Skeletal muscle cell (primary cell): ENCODE measurements at regions not wholly inside any gene's neighbourhood (a gene's known extent, or its start where the extent isn't known, plus 50 kb on each side); places are given as distances from the start of the nearest gene placed in this dataset.
"Not testable (repeated sequence)": the region's sequence is repeated elsewhere in the genome, so short reads cannot be mapped to it uniquely, and the experiment has no call there.

ENCODE experiments used
- DNase-seq: peaks from one replicate; pipeline ENCODE4 v3.0.0-alpha.2; 2010; ENCODE audit warnings: low read depth
- H3K4me3 ChIP-seq: 2 replicates; pipeline ENCODE4 v1.5.1; 2011; ENCODE audit warnings: low read depth, mild to moderate bottlenecking, control low read depth, low read length, moderate library complexity

DNA sequence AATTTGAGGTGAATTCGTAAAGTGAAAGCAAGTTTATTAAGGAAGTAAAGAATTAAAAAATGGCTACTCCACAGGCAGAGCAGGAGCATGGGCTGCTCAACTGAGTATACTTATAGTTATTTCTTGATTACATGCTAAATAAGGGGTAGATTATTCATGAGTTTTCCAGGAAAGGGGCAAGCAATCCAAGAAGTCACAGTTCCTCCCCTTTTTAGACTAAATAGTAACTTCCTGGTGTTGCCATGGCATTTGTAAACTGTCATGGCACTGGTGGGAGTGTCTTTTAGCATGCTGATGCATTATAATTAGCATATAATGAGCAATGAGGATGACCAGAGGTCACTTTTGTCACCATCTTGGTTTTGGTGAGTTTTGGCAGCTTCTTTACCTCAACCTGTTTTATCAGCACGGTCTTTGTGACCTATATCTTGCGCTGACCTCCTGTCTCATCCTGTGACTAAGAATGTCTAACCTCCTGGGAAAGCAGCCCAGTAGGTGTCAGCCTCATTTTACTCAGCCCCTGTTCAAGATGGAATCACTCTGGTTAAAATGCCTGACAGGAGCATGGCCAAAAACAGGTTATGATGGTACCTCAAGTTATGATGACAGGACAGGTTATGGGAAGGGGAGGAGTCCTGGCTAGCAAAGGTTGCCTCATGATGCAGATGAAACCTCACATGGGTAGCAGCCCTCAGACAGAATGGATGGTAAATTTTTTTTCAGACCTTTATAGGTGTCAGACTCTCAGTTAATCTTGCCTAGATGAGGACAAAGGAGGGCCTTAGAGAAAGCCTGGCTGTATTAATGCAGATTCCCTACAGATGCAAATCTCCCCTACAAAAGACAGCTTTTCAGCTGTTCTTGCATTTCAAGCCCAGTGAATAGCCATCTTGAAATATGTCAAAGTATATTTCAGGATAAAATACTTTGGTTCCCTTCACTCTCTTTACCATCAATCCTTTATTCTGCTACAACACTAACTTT lies 49.7 kb downstream of the SIPA1L2 start:
- no peak overlapping the region for H3K4me3 ChIP-seq
- DNase-seq = no peak

- no peak for DNase-seq
- no peak overlapping the region for H3K4me3 ChIP-seq
These were observed 50.5 kb downstream of the SIPA1L2 start for GRCh38 chr1:232579466-232579865.

DNA sequence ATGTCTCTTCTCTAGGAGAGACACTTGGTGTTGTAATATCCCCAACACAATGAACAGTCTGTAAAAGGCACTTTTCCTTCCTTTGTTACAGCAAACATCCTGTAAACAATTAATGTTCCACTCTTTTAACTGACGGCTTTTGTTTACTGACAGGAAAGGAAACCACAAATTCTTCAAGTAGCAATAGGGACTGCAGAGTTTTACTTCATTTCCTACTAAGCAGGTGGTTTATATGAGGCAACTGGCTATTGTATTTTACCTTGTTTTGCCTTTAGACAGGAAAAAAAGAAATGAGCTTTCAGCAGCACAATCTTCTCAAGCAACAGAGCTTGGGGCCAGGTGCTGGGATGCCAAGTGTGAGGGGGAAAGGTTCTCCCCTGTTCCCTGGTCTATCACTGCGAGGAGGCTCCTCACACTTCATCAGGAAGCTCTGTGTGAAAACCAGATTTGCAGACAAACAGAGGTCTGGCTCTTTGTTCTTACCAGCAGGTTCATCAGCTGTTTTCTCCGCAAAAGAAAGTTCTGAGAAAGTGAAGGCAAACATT lies 51.2 kb downstream of the SIPA1L2 start:
- no peak for DNase-seq
- no peak overlapping the region for H3K4me3 ChIP-seq

GRCh38 chr1:232577772-232578171 lies 52.2 kb downstream of the SIPA1L2 start:
- H3K4me3 ChIP-seq = no peak overlapping the region
- no peak for DNase-seq

- no peak overlapping the region for H3K4me3 ChIP-seq
- DNase-seq = no peak
These were observed 53.4 kb downstream of the SIPA1L2 start for GRCh38 chr1:232576537-232576936.

GRCh38 chr1:232575763-232576040 lies 54.2 kb downstream of the SIPA1L2 start:
- no peak overlapping the region for H3K4me3 ChIP-seq
- DNase-seq = no peak

DNA sequence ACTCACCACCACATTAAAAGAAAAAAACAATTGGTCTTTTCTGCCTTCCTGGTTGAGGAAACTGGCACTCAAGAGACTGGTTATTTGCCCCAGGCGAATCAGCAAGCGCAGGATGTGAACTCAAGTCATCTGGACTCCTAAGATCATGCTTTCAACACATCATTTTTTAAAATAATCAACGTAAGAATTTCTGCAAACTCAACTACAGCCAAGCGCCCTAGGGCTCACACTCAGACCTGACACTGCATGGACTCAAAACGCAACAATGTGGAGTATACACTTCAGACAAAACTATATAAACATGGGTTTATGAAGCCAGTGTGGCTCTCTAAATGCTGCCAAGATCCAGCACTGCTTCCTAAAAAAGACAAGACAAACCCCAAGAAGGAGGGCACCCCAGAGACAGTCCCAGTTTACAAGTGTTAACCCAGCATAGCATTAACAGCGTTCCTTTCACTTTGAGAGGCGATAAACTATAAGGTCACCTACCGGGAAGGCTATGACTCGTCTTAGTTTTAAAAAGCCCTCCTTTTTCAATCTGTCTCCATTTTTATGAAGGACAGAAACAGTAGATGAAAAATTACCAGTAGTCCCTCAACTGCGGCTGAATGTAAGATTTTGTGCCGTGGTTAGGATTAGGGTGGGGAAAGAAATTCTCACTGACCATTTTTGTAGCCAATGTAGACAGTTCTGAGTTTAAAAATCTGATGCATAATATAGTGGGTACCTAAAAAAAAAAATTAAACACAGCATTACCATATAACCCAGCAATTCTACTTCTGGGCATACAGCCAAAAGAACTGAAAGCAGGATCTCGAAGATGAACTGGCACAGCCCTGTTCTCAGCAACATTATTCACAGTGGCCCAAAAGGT lies 54.8 kb downstream of the SIPA1L2 start:
- DNase-seq = no peak
- H3K4me3 ChIP-seq = no peak overlapping the region

GRCh38 chr1:232574077-232574476 lies 55.9 kb downstream of the SIPA1L2 start:
- DNase-seq = no peak
- no peak overlapping the region for H3K4me3 ChIP-seq

DNA sequence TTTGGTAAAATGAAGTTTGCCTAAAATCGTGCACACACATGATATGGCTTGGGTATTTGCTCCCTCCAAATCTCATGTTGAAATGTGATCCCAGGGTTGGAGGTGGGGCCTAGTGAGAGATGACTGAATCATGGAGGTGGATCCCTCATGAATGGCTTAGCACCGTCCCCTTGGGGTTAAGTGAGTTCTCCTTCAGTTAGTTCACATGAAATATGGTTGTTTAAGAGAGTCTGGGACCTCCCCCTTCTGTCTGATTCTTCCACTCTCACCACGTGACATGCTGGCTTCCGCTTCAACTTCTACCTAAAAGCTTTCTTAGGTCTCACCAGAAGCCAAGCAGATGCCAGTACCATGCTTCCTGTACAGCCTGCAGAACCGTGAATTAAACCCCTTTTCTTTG lies 58.4 kb downstream of the SIPA1L2 start:
- H3K4me3 ChIP-seq = no peak overlapping the region
- DNase-seq = peak; percentile 34

GRCh38 chr1:232570007-232570406 lies 59.9 kb downstream of the SIPA1L2 start:
- H3K4me3 ChIP-seq = no peak overlapping the region
- no peak for DNase-seq

DNA sequence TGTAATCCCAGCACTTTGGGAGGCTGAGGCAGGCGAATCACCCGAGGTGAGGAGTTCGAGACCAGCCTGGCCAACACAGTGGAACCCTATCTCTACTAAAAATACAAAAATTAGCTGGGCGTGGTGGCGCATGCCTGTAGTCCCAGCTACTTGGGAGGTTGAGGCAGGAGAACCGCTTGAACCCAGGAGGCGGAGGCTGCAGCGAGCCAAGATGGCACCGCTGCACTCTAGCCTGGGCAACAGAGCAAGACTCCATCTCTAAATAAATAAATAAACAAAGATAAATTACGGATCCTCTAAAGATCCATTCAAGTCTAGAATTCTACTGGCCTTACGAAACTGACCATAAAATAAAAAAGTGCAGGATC lies 60.4 kb downstream of the SIPA1L2 start:
- H3K4me3 ChIP-seq, DNase-seq: not testable (repeated sequence)

GRCh38 chr1:232568906-232569553 lies 60.9 kb downstream of the SIPA1L2 start:
- H3K4me3 ChIP-seq = no peak overlapping the region
- no peak for DNase-seq

GRCh38 chr1:232568331-232568852 lies 61.5 kb downstream of the SIPA1L2 start:
- no peak for DNase-seq
- no peak overlapping the region for H3K4me3 ChIP-seq

GRCh38 chr1:232566093-232566492 lies 63.8 kb downstream of the SIPA1L2 start:
- DNase-seq = no peak
- H3K4me3 ChIP-seq = no peak overlapping the region

DNA sequence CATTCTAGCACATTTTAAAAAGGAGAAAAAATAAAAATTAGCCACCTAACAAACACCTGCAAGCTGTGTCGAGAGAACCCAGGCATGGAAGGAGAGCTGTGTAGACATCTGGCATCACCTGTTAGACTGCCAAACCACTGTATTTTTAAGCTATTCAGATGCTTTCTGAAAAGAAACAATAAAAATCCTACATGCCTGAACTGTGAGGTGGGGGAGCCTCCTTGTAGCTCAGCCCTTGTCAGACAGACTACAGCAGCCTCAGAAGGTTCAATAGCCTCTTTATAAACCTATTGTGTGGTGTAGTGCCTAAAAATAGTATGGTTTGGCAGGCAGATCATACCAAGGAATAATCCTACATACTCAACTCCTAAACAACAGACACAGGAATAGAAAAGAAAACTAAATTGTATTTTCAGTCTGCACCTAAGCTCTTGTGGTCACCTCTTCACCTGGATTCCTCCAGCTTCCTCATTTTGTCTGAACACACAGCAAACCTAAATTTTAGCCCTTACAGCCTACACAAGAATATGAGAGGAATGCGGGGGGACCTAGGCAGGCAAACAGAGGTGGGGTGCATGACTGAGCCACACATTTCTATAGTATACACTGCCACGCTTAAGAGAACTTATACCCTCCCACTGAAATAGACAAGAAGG lies 67.0 kb downstream of the SIPA1L2 start:
- no peak overlapping the region for H3K4me3 ChIP-seq
- no peak for DNase-seq

DNA sequence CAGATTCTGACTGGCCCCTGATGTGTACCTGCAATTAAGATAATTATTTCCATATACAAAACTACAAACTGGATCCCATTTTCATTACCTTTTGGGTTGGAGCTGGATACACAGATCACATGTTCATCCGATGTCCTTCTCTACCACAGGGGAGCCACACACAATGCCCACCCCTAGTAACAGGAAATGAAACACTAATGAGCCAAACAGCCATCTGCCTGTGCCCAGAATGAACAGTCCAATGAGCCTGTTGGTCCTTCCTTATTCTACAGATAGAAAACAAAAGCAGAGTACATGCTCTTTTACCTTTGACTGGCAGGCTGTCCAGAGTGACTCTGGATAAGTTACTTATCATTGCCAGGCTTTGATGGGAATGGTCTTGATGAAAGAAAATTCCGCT lies 68.6 kb downstream of the SIPA1L2 start:
- H3K4me3 ChIP-seq = no peak overlapping the region
- no peak for DNase-seq

- DNase-seq = no peak
- no peak overlapping the region for H3K4me3 ChIP-seq
These were observed 69.0 kb downstream of the SIPA1L2 start for GRCh38 chr1:232560940-232561339.

DNA sequence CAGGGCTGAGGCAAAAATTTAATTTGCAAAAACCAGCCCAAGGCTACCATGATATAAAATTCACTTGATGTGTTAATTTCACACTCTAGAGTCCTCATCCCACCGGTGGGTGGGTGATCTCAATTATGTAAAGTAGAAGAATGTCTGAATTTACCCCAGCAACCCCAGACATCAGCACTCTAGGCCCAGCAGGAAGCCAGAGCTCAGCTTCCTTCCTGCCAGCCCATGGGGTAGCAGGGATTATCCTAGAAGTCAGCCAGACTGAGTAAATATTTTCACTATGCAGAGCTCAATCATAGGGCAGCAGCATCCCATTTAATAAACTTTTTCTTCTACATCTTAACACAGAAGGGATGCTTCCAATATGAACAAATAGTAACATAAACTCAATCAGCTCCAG lies 71.0 kb downstream of the SIPA1L2 start:
- DNase-seq = no peak
- no peak overlapping the region for H3K4me3 ChIP-seq

GRCh38 chr1:232557502-232558191 lies 72.3 kb downstream of the SIPA1L2 start:
- no peak overlapping the region for H3K4me3 ChIP-seq
- DNase-seq = no peak
